Kidney epithelial cell (primary cell): ENCODE measurements at regions not wholly inside any gene's neighbourhood (a gene's known extent, or its start where the extent isn't known, plus 50 kb on each side); places are given as distances from the start of the nearest gene placed in this dataset.

Experiments used
- DNase-seq: peaks from one replicate; pipeline ENCODE4 v3.0.0-alpha.2; 2010; ENCODE audit warnings: low read depth
- H3K27me3 ChIP-seq: 2 replicates; pipeline ENCODE4 v1.6.0; 2011; ENCODE audit warnings: low read length; ENCODE audit not compliant: control insufficient read depth, insufficient read depth
- H3K36me3 ChIP-seq: 2 replicates; pipeline ENCODE4 v1.5.1; 2011; ENCODE audit warnings: low read length; ENCODE audit not compliant: control insufficient read depth, insufficient read depth
- H3K4me3 ChIP-seq: 2 replicates; pipeline ENCODE4 v1.5.1; 2011; ENCODE audit warnings: low read depth, mild to moderate bottlenecking, control low read depth, low read length
- CTCF ChIP-seq: IDR thresholded peaks from 2 replicates; pipeline ENCODE4 v1.5.1; 2011; ENCODE audit warnings: mild to moderate bottlenecking, moderate library complexity, low read length, control low read depth, inconsistent platforms; ENCODE audit not compliant: insufficient read depth, poor library complexity, severe bottlenecking

GRCh38 chr11:115778928-115779650 is 274.9 kb upstream of the CADM1 start:
- no peak for DNase-seq
- Histone ChIP-seq H3K4me3 (no peak overlapping the region), H3K27me3 (no peaks in the 10 kb centered on the region), H3K36me3 (no peaks in the 10 kb centered on the region)
- no peak for TF ChIP-seq CTCF

- Histone ChIP-seq H3K4me3 (no peak overlapping the region), H3K27me3 (no peaks in the 10 kb centered on the region), H3K36me3 (no peaks in the 10 kb centered on the region)
- no peak for DNase-seq
- no peak for TF ChIP-seq CTCF
Observed at GRCh38 chr11:115776916-115777315, 272.7 kb upstream of the CADM1 start.

GRCh38 chr11:115775846-115776245 is 271.6 kb upstream of the CADM1 start:
- H3K27me3 ChIP-seq, result no peaks in the 10 kb centered on the region
- DNase-seq, result no peak

GRCh38 chr11:115774756-115775155 is 270.5 kb upstream of the CADM1 start:
- Histone ChIP-seq H3K36me3 (no peaks in the 10 kb centered on the region), H3K4me3 (no peak overlapping the region), H3K27me3 (no peaks in the 10 kb centered on the region)
- no peak for DNase-seq
- no peak for TF ChIP-seq CTCF

More at GRCh38 chr11:115775846-115776245, 271.6 kb upstream of the CADM1 start:
- Histone ChIP-seq H3K4me3 (no peak overlapping the region), H3K36me3 (no peaks in the 10 kb centered on the region)
- TF ChIP-seq CTCF, result no peak

- Histone ChIP-seq H3K27me3 (no peaks in the 10 kb centered on the region), H3K36me3 (no peaks in the 10 kb centered on the region), H3K4me3 (no peak overlapping the region)
- no peak for DNase-seq
- no peak for TF ChIP-seq CTCF
Observed at GRCh38 chr11:115769891-115770290, 265.7 kb upstream of the CADM1 start.

GRCh38 chr11:115767883-115768282 is 263.7 kb upstream of the CADM1 start:
- no peaks in the 10 kb centered on the region for H3K27me3 ChIP-seq
- no peaks in the 10 kb centered on the region for H3K36me3 ChIP-seq
- no peak overlapping the region for H3K4me3 ChIP-seq
- DNase-seq, result no peak
- TF ChIP-seq CTCF, result no peak
